Smooth muscle cell (in vitro differentiated cells): ENCODE measurements at regions not wholly inside any gene's neighbourhood (a gene's known extent, or its start where the extent isn't known, plus 50 kb on each side); places are given as distances from the start of the nearest gene placed in this dataset.

Experiments
- DNase-seq: peaks from one replicate; lab custom pipeline; 2025; ENCODE audit not compliant: unreplicated experiment; lab: John Stamatoyannopoulos, UW
- H2AFZ ChIP-seq: fragments of 200-600 bp; sonication (generic); 2 replicates; pipeline ENCODE4 v1.6.0; 2016; ENCODE audit warnings: antibody characterized with exemption, low read depth, mild to moderate bottlenecking
- H3F3A ChIP-seq: fragments of 200-600 bp; sonication (generic); 2 replicates; pipeline ENCODE4 v1.6.0; 2017; ENCODE audit warnings: antibody characterized with exemption, low read depth
- H3K27ac ChIP-seq: fragments of 200-600 bp; sonication (generic); 2 replicates; pipeline ENCODE4 v1.5.1; 2016; ENCODE audit warnings: low read depth, mild to moderate bottlenecking
- H3K27me3 ChIP-seq: fragments of 200-600 bp; sonication (generic); 2 replicates; pipeline ENCODE4 v1.6.1; 2016; ENCODE audit warnings: low read depth, mild to moderate bottlenecking
- H3K36me3 ChIP-seq: fragments of 200-600 bp; sonication (generic); 2 replicates; pipeline ENCODE4 v1.5.1; 2016; ENCODE audit warnings: low read depth
- H3K4me1 ChIP-seq: fragments of 200-600 bp; sonication (generic); 2 replicates; pipeline ENCODE4 v1.5.1; 2016; ENCODE audit warnings: low read depth
- H3K4me2 ChIP-seq: fragments of 200-600 bp; sonication (generic); 2 replicates; pipeline ENCODE4 v1.6.0; 2016; ENCODE audit warnings: mild to moderate bottlenecking
- H3K4me3 ChIP-seq: fragments of 200-600 bp; sonication (generic); 2 replicates; pipeline ENCODE4 v1.5.1; 2016; ENCODE audit warnings: mild to moderate bottlenecking
- H3K79me2 ChIP-seq: fragments of 200-600 bp; sonication (generic); 2 replicates; pipeline ENCODE4 v1.6.0; 2016; ENCODE audit warnings: low read depth, mild to moderate bottlenecking
- H3K9ac ChIP-seq: fragments of 200-600 bp; sonication (generic); 2 replicates; pipeline ENCODE4 v1.6.0; 2016; ENCODE audit warnings: low read depth
- H3K9me3 ChIP-seq: fragments of 200-600 bp; sonication (generic); replicated peaks from 2 replicates; pipeline ENCODE4 v1.5.1; 2016; ENCODE audit warnings: low read depth
- H4K20me1 ChIP-seq: fragments of 200-600 bp; sonication (generic); 2 replicates; pipeline ENCODE4 v1.6.0; 2016; ENCODE audit warnings: low read depth
- CTCF ChIP-seq: fragments of 200-600 bp; sonication (generic); IDR thresholded peaks from 2 replicates; pipeline ENCODE4 v1.5.1; 2017; ENCODE audit warnings: borderline replicate concordance, mild to moderate bottlenecking, antibody characterized with exemption; ENCODE audit not compliant: insufficient read depth, poor library complexity, severe bottlenecking
- WGBS: methylation state at CpG from one replicate; pipeline ENCODE4 v1.1.7; 2016; ENCODE audit warnings: low lambda C conversion rate; 5-methylcytosine and 5-hydroxymethylcytosine counted together

DNA sequence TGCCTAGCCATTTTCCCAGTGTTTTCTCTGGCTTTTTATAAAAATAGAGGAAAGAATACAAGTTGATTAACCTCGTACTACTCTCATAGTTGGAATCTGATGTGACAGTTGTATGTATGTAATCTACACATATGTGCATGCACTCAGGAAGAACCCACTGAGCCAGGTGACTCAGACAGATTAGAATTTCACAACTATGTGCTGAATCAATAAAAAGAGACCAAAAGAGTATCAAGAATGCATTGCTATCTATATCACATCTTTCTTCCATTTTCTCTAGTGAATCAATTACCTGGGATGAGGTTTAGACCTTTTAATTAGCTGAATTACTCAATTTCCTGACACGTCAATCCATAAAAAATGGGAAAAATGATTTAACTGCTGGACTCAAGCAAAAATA is 319.3 kb upstream of the ATP10A start:
- no peak overlapping the region for H3K4me2 ChIP-seq
- no peaks in the 10 kb centered on the region for H3K4me1 ChIP-seq
- TF ChIP-seq CTCF, result no peak
- H3K27ac ChIP-seq, result no peak overlapping the region
- H3K9me3 ChIP-seq, result no peaks in the 10 kb centered on the region
- H3K9ac ChIP-seq, result no peak overlapping the region
- H3F3A ChIP-seq, result no peaks in the 10 kb centered on the region
- no peak overlapping the region for H2AFZ ChIP-seq
- DNase-seq, result no peak
- no peaks in the 10 kb centered on the region for H3K79me2 ChIP-seq
- no peak overlapping the region for H3K4me3 ChIP-seq
- H3K27me3 ChIP-seq, result peaks cover 3% of the 10 kb centered on the region
- H4K20me1 ChIP-seq, result no peaks in the 10 kb centered on the region
- H3K36me3 ChIP-seq, result no peaks in the 10 kb centered on the region
- 87% methylated on average over 2 of the region's 2 CpGs for WGBS

- Histone ChIP-seq H3K4me2 (no peak overlapping the region), H3K4me1 (no peaks in the 10 kb centered on the region), H3K9ac (no peak overlapping the region), H2AFZ (no peak overlapping the region), H3K36me3 (no peaks in the 10 kb centered on the region), H3K4me3 (no peak overlapping the region), H3K79me2 (no peaks in the 10 kb centered on the region), H3K27ac (no peak overlapping the region), H3F3A (no peaks in the 10 kb centered on the region), H3K9me3 (no peaks in the 10 kb centered on the region), H4K20me1 (no peaks in the 10 kb centered on the region), H3K27me3 (peaks cover 3% of the 10 kb centered on the region)
- no peak for TF ChIP-seq CTCF
- 41% methylated on average over 6 of the region's 6 CpGs for WGBS
- DNase-seq, result no peak
Measured at GRCh38 chr15:26179906-26180305, 316.8 kb upstream of the ATP10A start.

GRCh38 chr15:26178640-26179220 is 315.6 kb upstream of the ATP10A start:
- no peak for DNase-seq
- H3K27me3 ChIP-seq, result peaks cover 3% of the 10 kb centered on the region
- no peaks in the 10 kb centered on the region for H4K20me1 ChIP-seq
- no peak overlapping the region for H3K27ac ChIP-seq
- no peaks in the 10 kb centered on the region for H3K36me3 ChIP-seq
- H3K4me1 ChIP-seq, result no peaks in the 10 kb centered on the region
- H3K4me2 ChIP-seq, result no peak overlapping the region
- no peaks in the 10 kb centered on the region for H3K79me2 ChIP-seq
- TF ChIP-seq CTCF, result no peak
- H3K9me3 ChIP-seq, result no peaks in the 10 kb centered on the region
- H2AFZ ChIP-seq, result no peak overlapping the region
- H3F3A ChIP-seq, result no peaks in the 10 kb centered on the region
- H3K4me3 ChIP-seq, result no peak overlapping the region
- 87% methylated on average over 19 of the region's 19 CpGs for WGBS
- no peak overlapping the region for H3K9ac ChIP-seq

DNA sequence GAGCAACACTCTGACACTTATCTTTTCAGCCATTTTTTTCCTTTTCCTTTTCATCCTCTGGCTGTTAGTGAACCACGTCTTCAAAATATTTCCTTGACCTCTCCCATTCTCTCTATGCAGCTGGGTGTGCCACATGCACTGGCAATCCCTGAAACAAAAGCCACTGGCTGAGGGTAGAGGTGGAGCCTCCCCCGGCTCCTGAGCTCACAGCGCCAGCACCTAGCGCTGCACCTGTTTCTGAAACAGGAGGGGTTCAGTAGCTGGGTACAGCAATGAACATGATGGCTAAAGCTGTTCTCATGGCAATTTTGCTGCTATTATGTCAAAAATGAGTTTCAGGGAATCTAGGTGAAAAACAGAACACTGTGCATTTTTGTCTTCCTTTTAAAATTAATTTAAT is 314.7 kb upstream of the ATP10A start:
- DNase-seq, result no peak
- Histone ChIP-seq H3K27ac (no peak overlapping the region), H2AFZ (no peak overlapping the region), H3K79me2 (no peaks in the 10 kb centered on the region), H3K9me3 (no peaks in the 10 kb centered on the region), H3K27me3 (peaks cover 3% of the 10 kb centered on the region), H3F3A (no peaks in the 10 kb centered on the region), H3K4me3 (no peak overlapping the region), H3K4me2 (no peak overlapping the region), H4K20me1 (no peaks in the 10 kb centered on the region), H3K36me3 (no peaks in the 10 kb centered on the region), H3K4me1 (no peaks in the 10 kb centered on the region), H3K9ac (no peak overlapping the region)
- WGBS, result 87% methylated on average over 4 of the region's 4 CpGs
- TF ChIP-seq CTCF, result no peak
